ENCODE measurements at regions not wholly inside any gene's neighbourhood (a gene's known extent, or its start where the extent isn't known, plus 50 kb on each side); places are given as distances from the start of the nearest gene placed in this dataset.
"Not testable (repeated sequence)": the region's sequence is repeated elsewhere in the genome, so short reads cannot be mapped to it uniquely, and the experiment has no call there.

DNA sequence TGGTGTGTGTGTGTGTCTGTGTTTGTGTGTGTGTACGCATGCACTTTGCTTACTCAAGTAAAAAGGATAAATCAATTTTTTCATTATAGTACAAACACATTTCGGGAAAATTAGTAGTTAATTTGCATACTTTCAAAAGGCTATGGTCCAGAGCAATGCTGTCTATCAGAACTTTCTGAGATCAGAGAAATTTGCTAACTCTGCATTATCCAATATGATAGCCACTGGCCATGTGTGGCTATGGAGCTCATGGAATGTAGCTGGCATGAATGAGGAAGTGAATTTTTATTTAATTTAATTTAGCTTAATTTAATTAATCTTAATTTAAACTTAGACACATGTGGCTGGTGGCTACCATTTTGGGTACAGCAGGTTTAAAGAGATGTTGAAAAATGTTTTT is 289.6 kb downstream of the MAT2B start:
- no peak for DNase-seq

DNA sequence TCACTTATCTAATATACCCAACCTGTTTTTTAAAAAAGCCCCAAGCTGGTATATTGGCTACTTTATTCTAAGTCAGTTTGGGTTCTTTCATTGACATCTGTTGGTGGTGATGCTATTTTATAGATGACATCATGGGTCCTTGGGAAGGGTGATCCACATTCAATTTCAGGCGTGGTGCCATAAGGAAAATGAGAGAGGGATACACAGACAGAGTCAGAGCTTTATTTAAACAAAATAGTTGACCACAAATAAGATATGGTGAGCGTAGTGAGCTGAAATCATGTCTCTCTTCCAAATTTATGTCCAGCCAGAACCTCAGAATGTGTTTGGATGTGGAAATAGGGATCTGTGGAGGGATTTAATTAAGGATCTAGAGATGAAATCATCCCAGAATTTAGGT is 302.4 kb downstream of the MAT2B start:
- no peak for DNase-seq

DNA sequence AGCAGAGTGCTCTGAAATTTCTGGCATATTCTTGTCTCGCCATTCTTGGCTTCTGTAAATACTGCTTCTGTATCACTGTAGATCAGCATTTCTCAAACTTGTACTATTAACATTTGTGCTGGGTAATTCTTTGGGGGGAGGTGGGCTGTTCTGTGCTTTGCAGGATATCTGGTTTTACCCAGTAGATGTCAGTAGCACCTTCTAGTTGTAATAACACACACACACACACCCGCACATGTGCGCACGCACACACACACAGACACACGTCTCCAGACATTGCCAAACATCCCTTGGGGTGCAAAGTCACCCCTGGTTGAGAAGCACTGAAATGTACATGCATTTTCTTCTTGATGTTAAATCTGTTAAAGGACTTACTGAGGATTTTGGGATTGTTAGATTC is 304.1 kb downstream of the MAT2B start:
- DNase-seq: no peak

DNA sequence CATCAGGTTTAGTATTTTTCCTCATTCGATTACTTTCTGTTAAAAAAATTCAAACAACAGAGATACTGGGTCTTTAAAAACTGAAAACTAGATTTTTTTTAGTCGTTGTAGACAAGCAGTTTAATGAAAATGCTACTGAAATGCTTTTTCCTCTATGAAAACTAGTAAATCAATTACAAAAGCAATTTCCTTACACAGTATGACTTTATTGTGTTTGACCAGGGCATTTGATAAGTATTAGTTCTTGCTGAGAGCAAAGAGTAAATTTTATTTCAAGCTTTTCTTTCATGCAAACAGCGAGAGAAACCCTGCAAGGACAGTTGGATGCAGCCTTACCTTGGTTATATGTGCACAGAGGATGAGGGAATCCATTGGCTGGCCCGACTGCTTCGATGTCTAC is 308.5 kb downstream of the MAT2B start:
- no peak for DNase-seq

DNA sequence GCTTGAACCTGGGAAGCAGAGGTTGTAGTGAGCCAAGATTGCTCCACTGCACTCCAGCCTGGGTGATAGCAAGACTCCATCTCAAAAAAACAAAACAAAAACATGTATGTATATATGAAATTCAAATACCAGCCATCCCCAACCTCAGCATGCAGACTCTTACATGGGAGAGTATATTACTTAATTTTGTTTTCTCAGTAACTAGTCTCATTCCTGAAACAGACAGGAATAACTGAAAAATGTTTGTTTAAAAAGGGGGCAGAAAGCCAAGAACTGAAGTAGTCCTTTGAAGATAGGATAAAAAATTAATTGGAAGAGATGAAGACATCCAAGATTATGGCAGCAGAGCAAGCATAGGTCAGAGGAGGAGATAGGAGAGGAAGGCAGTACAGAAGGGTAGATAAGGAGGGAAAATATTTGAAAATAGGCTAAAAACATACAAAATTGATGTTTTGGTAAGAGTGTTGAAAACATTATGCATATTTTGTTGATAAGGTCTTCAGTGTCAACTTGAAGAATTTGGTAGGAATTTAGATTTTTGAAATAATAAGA is 309.9 kb downstream of the MAT2B start:
- DNase-seq: no peak

DNA sequence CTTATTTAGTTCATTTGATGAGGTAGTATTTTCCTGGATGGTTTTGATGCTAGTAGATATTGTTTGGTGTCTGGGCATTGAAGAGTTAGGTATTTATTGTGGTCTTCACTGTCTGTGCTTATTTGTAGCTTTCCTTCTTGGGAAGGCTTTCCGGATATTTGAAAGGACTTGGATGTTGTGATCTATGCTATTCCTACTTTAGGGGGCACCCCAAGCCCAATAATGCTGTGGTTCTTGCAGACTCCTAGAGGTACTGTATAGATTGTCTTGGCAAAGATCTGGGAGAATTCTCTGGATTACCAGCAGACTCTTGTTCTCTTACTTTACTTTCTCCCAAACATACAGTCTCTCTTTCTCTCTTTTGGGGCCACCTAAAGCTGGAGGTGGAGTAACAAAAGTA is 315.7 kb downstream of the MAT2B start:
- no peak for DNase-seq

DNA sequence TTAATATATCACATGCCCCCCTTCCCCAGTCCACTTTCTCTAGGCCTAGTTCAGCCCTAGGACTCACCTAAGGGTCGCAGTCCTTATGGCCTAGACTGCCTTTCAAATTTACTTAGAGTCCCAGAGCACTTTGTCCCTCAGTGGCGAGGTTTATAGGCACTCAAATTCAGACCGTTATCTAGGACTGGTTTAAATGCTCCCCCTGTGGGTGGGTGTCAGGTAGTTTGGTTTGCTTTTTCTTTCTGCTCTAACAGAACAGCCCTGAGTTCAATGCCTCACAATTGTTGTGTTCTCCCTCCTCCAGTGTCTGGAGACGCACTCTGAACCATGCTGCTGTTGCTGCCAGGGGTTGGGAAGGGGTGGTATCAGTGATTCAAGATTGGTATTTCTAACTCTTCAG is 317.1 kb downstream of the MAT2B start:
- DNase-seq: no peak

DNA sequence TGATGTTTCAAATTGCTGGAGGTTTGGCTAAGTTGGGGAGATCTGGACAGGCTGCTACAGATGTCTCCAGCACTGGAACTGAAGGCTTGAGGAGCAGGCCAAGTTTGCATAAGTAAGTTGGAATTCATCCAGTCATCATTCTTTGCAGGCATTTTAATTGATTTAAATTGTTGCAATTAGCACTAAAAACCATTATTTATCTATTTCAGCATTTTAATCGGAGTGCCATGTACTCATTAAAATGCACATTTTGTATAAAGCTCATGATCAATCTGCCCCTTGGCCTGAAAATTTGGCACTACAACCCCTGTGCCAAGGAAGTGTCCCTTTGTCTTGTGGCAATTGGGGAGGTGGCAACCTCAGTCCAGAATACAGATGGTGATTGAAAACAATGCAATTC is 320.2 kb downstream of the MAT2B start:
- DNase-seq: no peak

DNA sequence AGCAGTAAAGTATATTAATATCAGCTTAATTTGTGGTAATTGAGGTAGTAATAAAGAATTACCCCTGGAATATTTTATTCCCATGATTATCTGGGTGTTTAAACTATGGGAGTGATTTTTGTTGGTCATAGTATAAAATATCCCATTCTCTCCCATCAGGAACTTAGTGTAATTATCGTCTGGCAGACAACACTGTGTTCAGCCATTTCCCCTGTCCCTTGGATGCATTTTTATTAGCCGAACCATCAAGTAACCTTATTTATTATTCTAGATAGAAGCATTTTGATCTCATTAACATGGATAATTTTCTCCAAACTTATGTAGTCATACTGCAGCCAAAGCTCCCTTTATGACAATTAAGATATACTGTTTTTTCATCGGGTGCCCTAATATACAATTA is 320.8 kb downstream of the MAT2B start:
- DNase-seq: no peak

DNA sequence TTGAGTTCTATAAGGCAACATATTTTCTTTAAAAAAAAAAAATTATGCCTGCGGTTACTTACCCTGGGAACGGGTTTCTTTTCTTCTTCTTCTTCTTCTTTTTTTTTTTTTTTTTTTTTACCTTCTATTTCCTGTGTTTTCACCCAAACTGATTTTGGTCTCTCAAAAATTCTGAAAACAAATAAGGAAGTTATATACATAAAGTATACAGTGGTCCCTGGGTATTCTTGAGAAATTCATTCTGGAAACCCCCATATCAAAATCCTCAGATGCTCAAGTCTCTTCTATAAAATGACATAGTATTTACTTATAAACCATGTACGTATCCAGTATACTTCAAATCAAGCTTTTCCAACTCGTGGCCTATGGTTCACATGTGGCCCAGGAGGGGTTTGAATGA is 326.7 kb downstream of the MAT2B start:
- no peak for DNase-seq

DNA sequence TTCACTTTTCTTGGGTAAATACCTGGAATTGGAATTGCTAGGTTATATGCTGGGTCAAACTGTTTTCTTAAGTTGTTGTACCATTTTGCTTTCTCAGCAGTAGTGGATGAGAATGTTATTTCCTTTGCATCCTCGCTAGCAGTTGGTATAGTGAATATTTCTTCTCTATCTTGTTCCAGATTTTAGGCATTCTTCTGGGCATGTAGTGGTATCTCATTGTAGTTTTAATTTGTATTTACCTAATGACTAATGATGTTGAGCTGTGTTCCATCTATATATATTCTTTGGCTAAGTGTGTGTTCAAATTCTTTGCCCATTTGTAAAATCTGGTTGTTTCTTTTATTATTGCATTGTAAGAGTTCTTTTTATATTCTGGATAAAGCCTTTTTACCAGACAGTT is 333.3 kb downstream of the MAT2B start:
- DNase-seq: no peak

DNA sequence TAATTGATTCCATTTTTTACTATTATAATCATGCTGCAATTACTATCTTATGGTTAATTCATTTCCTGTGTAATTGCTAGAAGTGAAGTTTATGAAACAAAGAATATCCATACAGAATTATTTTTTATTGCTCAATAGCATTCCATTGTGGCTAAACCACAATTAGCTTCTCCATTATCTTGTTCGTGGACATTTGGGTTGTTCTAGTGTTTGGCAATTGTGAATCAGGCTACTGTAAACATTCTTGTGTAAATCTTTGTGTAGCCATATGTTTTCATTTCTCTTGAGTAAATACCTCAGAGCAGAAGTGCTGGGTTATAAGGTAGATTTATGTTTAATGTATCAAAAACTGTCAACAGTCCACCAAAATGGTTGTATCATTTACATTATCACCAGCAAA is 341.1 kb downstream of the MAT2B start:
- DNase-seq: no peak

DNA sequence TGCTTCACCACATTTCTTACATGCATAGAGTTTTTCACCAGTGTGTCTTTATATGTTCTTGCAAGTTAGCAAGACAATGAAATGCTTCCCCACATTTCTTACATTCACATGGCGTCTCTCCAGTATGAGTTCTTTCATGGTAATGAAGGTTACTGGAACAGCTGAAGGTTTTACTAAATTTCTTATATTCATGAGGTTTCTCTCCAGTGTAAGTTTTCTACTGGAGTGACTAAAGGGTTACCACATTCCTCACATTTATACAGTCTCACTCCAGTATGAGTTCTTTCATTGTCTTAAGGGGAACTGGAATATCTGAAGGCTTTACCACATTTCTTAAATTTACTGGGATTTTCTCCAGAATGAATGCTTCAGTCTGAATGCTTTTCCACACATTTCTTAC is 350.3 kb downstream of the MAT2B start:
- DNase-seq: no peak

DNA sequence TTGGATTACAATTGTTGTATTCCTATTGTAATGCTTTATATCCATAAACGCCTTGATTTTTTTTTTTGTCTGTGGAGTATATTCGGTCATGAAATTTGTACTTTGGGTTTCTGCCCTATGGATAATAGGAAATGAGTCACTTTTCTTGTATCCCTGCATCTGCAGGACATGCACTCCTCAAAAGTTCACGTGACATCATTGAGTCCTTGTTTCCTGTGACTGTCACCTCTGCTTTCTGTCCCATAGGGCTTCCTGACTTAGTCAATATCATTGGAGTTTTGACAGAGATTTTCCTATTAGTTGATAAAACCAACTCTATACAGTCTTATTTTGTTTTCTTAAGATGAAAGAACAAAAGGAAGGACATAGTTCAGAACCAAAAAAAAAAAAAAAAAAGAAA is 356.3 kb downstream of the MAT2B start:
- no peak for DNase-seq

DNA sequence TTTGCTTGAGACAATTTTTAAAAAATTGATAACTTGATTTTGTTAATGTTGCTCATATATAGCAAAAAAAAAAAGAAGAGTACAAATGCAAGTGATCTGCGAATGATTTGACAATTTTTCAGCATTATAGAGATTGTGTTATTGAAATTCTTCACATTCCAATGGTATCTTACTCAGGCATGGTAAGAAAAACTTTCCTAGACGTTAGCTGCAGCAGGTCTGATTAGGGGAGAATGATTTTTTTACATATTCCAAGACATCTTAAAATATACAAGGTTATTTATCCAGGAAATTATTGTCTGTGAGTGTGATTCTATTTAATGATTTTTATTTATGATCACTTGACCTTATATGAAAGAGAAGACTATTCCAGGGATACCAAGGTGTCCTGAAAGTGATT is 361.9 kb downstream of the MAT2B start:
- DNase-seq: no peak

DNA sequence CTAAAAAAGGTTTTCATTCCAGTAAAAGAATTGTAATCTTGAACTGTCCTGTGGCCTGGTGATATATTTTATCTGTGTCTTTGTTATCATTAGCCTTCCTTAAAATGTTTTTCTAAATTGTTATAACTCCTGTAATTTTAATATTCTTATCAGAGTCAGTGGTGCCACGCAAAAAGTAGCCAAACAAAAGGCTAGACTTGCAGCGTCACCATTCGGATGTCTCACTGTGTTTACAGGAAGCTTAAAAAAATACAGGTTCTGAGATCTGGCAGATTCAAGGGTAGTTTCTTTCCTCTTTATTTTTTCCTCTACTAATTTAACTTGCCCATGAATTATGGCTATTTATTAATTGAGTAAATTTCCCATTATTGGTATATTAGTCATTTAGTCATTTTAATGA is 362.3 kb downstream of the MAT2B start:
- DNase-seq: no peak

DNA sequence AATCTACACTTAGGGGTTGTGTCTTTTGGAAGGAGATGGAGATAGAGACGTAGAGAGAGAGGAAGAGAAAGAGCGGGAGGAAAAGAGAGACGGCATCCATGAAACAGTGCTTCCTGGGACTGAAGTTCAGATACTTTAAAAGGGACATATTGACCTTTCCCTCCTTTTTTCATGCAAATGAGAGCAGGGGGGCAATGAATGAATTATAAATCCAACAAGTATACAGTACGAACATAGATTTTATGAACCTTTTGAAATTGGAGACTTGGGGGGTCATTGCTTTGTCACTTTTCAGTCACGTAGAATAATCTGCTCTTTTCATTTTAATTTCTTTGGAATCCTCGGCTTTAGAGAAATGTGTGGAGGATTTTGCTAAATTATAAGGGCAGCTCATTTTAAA is 364.2 kb downstream of the MAT2B start:
- no peak for DNase-seq

DNA sequence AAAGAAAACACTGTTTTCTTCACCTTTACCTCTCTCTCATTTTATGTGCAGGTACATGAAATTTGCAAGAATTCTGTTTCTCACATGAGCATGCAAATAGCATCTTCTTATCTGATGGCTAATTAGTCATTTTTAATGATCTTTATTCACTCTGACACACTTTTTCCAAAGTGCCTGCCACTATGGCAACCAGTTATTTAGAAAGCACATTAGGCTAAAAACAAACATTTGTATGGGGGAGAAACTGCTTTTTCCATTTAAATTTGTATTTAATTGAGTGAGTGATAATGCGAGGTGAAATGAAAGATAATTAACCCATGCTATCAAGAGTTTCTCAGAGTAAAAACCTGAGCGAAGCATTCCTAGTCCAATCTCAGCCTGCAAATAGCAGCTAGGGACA is 365.0 kb downstream of the MAT2B start:
- DNase-seq: no peak

DNA sequence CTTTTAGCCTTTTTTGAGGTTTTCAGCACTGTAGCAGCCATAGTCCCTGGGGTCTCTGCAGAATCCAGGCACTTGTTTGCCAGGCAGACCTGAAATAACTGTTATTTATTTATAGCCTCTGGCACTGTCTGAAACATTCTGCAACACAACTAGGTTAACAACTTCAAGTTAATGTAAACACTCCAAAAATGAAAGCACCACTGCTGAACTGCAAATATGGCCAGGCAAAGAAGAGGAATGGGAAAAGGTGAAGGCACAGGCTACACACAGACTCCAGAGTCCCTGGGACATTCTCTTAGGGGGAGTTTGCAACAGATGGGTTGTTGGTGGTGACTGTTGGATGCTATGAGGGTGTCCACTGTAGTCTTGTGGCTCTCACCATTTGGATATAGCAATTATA is 369.0 kb downstream of the MAT2B start:
- DNase-seq: no peak

DNA sequence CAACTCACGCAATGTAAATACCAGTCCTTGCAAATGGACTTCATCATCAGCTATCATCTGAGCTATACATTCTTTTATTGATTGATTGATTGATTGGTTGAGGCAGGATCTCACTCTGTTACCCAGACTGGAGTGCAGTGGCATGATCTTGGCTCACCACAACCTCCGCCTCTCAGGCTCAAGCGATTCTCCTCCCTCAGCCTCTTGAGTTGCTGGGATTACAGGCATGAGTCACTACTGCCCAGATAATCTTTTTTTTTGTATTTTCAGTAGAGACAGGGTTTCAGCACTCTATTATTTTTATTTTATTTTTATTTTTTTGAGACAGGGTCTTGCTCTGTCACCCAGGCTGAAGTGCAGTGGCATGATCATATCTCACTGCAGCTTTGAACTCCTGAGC is 369.5 kb downstream of the MAT2B start:
- DNase-seq: not testable (repeated sequence)

DNA sequence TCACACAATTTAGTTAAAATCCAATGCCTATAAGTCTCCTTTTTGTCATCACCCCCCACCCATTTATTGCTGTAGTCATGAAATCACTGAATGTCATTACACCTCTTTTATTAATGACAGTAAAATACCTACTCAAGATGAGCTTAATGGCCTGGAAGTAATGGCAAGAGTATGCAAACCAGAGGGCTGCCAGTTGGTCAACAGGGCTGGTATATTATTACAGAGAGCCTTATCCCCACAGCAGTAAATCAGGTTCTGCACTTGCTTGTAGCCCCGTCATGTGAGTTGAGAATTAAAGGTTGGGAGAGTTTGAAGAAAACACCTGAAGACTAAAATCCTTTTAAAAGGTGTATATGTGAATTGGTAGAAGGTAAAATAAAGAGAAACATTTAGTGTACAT is 372.4 kb downstream of the MAT2B start:
- DNase-seq: no peak

DNA sequence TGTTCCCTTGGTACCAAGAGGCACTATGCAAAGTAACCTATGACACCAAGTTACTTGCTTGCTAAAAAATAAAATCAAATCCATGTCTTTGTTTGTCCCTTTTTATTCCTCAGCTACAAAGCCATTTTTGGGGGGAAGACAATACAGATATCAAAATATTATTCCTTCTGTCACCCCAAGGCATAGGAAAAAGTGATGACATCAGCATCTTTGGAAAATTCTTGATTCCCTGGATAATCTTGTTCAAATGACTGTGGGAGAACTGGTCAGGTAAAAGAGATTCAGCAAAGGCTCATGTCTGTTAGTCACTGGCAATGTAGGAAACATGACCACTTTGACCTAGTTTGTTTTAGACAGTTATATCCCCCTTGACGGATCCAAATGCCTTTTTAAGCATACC is 373.1 kb downstream of the MAT2B start:
- no peak for DNase-seq

DNA sequence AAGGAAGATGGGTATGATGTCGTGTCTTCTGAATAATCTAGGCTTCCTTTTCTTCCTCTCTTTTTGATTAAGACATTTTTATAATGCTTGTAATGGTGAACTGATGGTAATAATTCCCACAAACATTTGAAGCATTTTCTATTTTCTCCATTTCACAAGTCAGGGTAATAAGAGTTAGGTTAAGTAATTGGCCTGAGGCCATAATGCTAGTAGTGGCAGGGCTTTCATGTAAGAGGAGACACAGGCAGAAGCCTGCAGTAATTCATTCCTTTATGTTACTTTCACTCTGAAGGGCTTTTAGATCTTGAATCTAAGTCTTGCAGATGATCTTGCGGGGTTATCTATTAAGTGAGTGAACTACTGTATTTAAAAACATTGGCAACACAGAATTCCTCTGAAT is 374.9 kb downstream of the MAT2B start:
- DNase-seq: no peak

DNA sequence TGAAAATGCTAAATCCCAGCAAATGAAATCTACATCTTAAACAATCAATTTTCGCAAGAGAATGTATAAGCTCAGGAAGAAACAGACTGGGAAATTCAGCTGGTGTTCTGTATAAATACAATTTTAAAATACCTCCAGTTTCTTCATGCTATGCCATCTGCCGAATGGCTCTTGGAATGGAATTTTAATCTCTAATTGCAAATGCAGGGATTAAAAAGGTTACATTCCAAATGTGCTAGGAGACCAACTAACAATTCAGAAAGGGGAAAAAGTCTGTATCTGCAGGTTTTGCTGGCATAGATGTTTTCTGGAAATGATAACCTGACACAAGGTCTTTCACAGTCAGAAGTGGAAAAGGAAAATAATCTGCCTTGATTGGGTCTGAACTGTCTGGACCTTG is 379.7 kb downstream of the MAT2B start:
- no peak for DNase-seq

DNA sequence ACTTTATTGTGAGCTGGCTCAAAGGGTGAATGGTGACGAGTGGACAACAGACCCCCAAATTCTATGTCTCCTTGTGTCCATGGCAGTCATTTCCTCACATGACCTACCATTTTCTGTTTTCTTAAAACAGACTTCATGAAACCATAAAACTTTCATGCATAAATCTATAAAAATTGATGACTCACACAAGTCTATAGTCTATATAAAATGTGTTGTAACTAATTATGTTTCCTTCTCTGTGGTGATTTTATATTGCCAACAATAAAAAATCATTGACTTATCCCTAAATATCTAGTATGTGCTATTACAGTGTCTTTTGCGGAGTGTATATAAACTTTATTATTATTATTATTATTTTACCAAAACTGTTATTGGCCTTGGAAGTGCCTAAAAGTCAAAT is 382.4 kb downstream of the MAT2B start:
- DNase-seq: no peak

DNA sequence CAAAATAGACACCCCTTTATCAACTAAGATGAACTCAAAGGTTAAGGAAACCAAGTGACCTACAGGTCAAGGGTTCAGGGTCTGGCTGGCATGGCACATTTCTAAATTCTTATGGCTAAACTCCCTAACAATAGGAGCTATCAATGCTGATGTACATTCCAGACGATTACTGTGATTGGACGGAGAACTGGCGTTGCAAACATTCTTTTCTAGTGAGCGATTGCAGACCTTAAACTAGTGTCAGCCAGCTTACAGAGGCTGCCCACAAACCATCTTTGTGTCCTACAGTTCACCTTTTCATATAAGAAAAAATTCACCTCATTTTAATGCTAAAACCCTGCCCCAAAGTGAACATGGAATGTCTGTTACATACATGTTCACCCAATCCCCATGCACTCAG is 382.9 kb downstream of the MAT2B start:
- DNase-seq: no peak
